Breast epithelium (tissue), 4 donors: ENCODE measurements at regions not wholly inside any gene's neighbourhood (a gene's known extent, or its start where the extent isn't known, plus 50 kb on each side); places are given as distances from the start of the nearest gene placed in this dataset.
A peak's percentile ranks its signal among the peaks of the same experiment; 100 is the strongest.

ENCODE experiments used
- DNase-seq, 2 donors: peaks; one replicate each; pipeline ENCODE4 v3.0.0-alpha.2; 2019; ENCODE audit warnings: low spot score in 2 of 2
- H3K27ac ChIP-seq, 2 donors: fragments of 200-600 bp; sonication (generic) in 1 of 2; one replicate each; pipeline ENCODE4 v1.5.1; 2016 to 2019; ENCODE audit warnings: mild to moderate bottlenecking in 1 of 2
- H3K27me3 ChIP-seq, 2 donors: fragments of 200-600 bp; sonication (generic) in 1 of 2; one replicate each; pipeline versions ENCODE4 v1.5.1 to v1.6.0; 2017 to 2019; ENCODE audit warnings: control low read depth in 1 of 2, mild to moderate bottlenecking in 1 of 2
- H3K36me3 ChIP-seq: fragments of 200-600 bp; one replicate; pipeline ENCODE4 v1.5.1; 2019
- H3K4me1 ChIP-seq, 2 donors: fragments of 200-600 bp; sonication (generic); one replicate each; pipeline ENCODE4 v1.5.1; 2016 to 2019; ENCODE audit warnings: control low read depth in 1 of 2
- H3K4me3 ChIP-seq, 3 donors: fragments of 200-600 bp; sonication (generic); 1 replicate in 2 of 3; 2 replicates in 1 of 3; pipeline ENCODE4 v1.5.1; 2016 to 2019; ENCODE audit warnings: mild to moderate bottlenecking in 3 of 3, moderate library complexity in 2 of 3
- H3K9me3 ChIP-seq, 2 donors: fragments of 200-600 bp; sonication (generic) in 1 of 2; one replicate each; pipeline ENCODE4 v1.5.1; 2016 to 2019; ENCODE audit warnings: control low read depth in 1 of 2
- CTCF ChIP-seq, 3 donors: fragments of 450-650 bp; IDR thresholded peaks; one replicate each; pipeline ENCODE4 v1.5.1; 2016 to 2017; ENCODE audit warnings: antibody characterized with exemption in 3 of 3, mild to moderate bottlenecking in 3 of 3, moderate library complexity in 3 of 3
- POLR2A ChIP-seq: fragments of 450-650 bp; IDR thresholded peaks from one replicate; pipeline ENCODE4 v1.6.1; 2016; ENCODE audit warnings: antibody characterized with exemption, mild to moderate bottlenecking, moderate library complexity
- POLR2AphosphoS5 ChIP-seq, 3 donors: sonication (generic); formaldehyde crosslinking; IDR thresholded peaks; one replicate each; pipeline ENCODE4 v1.6.1; 2017; ENCODE audit warnings: antibody characterized with exemption in 3 of 3
- intact Hi-C: fragments of 100-400 bp; cut with DNase I; formaldehyde crosslinking; loops from one replicate; pipeline ENCODE4 v1.15.1; 2023; ENCODE audit warnings: low total_unique reads

- H3K9me3 ChIP-seq, result no peaks in the 10 kb centered on the region
Measured at GRCh38 chr4:126071346-126072333, 756.9 kb downstream of the FAT4 start.

GRCh38 chr4:126081336-126081735 is 766.6 kb downstream of the FAT4 start:
- H3K9me3 ChIP-seq, result no peaks in the 10 kb centered on the region

More at GRCh38 chr4:126071346-126072333, 756.9 kb downstream of the FAT4 start:
- H3K36me3 ChIP-seq, result no peaks in the 10 kb centered on the region
- peaks cover 0 to 4% of the 10 kb centered on the region in 2 donors for H3K4me1 ChIP-seq
- no peak overlapping the region for H3K4me3 ChIP-seq
- intact Hi-C loops, result no loop called here
- H3K27ac ChIP-seq, result peak overlapping the region in 1 of 2 donors; percentile 16
- DNase-seq, result peak in 1 of 2 donors; percentile 23
- TF ChIP-seq POLR2AphosphoS5 (IDR thresholded peaks at IDR 0.05) (no peak), POLR2A (no peak), CTCF (IDR thresholded peaks at IDR 0.05) (no peak)
- no peaks in the 10 kb centered on the region for H3K27me3 ChIP-seq

GRCh38 chr4:126086041-126086440 is 771.3 kb downstream of the FAT4 start:
- TF ChIP-seq POLR2AphosphoS5 (IDR thresholded peaks at IDR 0.05), result no peak
- no peak for TF ChIP-seq CTCF (IDR thresholded peaks at IDR 0.05)
- TF ChIP-seq POLR2A, result no peak
- Histone ChIP-seq H3K4me1 (no peaks in the 10 kb centered on the region), H3K27me3 (no peaks in the 10 kb centered on the region), H3K27ac (no peak overlapping the region), H3K4me3 (no peak overlapping the region), H3K36me3 (no peaks in the 10 kb centered on the region), H3K9me3 (no peaks in the 10 kb centered on the region)
- DNase-seq, result no peak
- intact Hi-C loops, result no loop called here

More at GRCh38 chr4:126081336-126081735, 766.6 kb downstream of the FAT4 start:
- TF ChIP-seq POLR2AphosphoS5 (IDR thresholded peaks at IDR 0.05), result no peak
- TF ChIP-seq CTCF (IDR thresholded peaks at IDR 0.05), result no peak
- no peak for TF ChIP-seq POLR2A
- no peak for DNase-seq
- H3K4me3 ChIP-seq, result no peak overlapping the region
- H3K27ac ChIP-seq, result no peak overlapping the region
- H3K36me3 ChIP-seq, result no peaks in the 10 kb centered on the region
- intact Hi-C loops, result no loop called here
- no peaks in the 10 kb centered on the region for H3K27me3 ChIP-seq
- H3K4me1 ChIP-seq, result no peaks in the 10 kb centered on the region

- intact Hi-C loops, result no loop called here
Measured at GRCh38 chr4:126087101-126087500, 772.3 kb downstream of the FAT4 start.

More at GRCh38 chr4:126087101-126087500, 772.3 kb downstream of the FAT4 start:
- Histone ChIP-seq H3K4me1 (no peaks in the 10 kb centered on the region), H3K36me3 (no peaks in the 10 kb centered on the region), H3K4me3 (no peak overlapping the region), H3K9me3 (no peaks in the 10 kb centered on the region), H3K27me3 (no peaks in the 10 kb centered on the region), H3K27ac (no peak overlapping the region)
- no peak for DNase-seq
- no peak for TF ChIP-seq POLR2AphosphoS5 (IDR thresholded peaks at IDR 0.05)
- TF ChIP-seq POLR2A, result no peak
- no peak for TF ChIP-seq CTCF (IDR thresholded peaks at IDR 0.05)
